IMR-90 (cell line): ENCODE measurements at regions not wholly inside any gene's neighbourhood (a gene's known extent, or its start where the extent isn't known, plus 50 kb on each side); places are given as distances from the start of the nearest gene placed in this dataset.

Experiments
- ATAC-seq: fragments of 200-7000 bp; cut with Tn5 transposase; 2 replicates; pipeline ENCODE4 v1.9.1; 2020; ENCODE audit warnings: low read depth, mild to moderate bottlenecking, moderate library complexity
- BruUV-seq: library from RNA; stranded (reverse); fragments of 400-500 nt; replicated peaks from 2 replicates; lab custom pipeline; 2021; lab: Mats Ljungman, UMichigan
- CTCF ChIA-PET: fragments of 300-600 bp; formaldehyde crosslinking; extraction: SDS; loops from one replicate; lab custom pipeline; 2021; ENCODE audit warnings: antibody characterized with exemption; lab: Yijun Ruan, JAX
- POLR2A ChIA-PET: fragments of 300-600 bp; sonication (Branson Sonifier 250); formaldehyde crosslinking; loops from one replicate; lab custom pipeline; 2022; ENCODE audit warnings: antibody characterized with exemption; ENCODE audit not compliant: unreplicated experiment; lab: Charles Lee
- DNase-seq: peaks from one replicate; pipeline ENCODE4 v3.0.0; 2013
- H2AFZ ChIP-seq: replicated peaks from 2 replicates; pipeline ENCODE3; 2013; ENCODE audit warnings: low read length, mild to moderate bottlenecking; ENCODE audit not compliant: poor library complexity
- H2AK5ac ChIP-seq: 2 replicates; pipeline ENCODE4 v1.6.1; 2013; ENCODE audit warnings: low read depth, low read length, inconsistent platforms
- H2AK9ac ChIP-seq: replicated peaks from 2 replicates; pipeline ENCODE3; 2013; ENCODE audit warnings: mild to moderate bottlenecking, low read depth, low read length, moderate library complexity; ENCODE audit not compliant: poor library complexity
- H2BK120ac ChIP-seq: 2 replicates; pipeline ENCODE4 v1.6.1; 2013; ENCODE audit warnings: low read depth, low read length, inconsistent platforms
- H2BK15ac ChIP-seq: 3 replicates; pipeline ENCODE4 v1.6.1; 2013; ENCODE audit warnings: low read depth, low read length, inconsistent platforms
- H2BK20ac ChIP-seq: 2 replicates; pipeline ENCODE4 v1.6.1; 2013; ENCODE audit warnings: low read depth, mild to moderate bottlenecking, inconsistent platforms, low read length, moderate library complexity
- H2BK5ac ChIP-seq: 2 replicates; pipeline ENCODE4 v1.6.1; 2013; ENCODE audit warnings: mild to moderate bottlenecking, low read depth, low read length, inconsistent platforms; ENCODE audit not compliant: poor library complexity, severe bottlenecking
- H3K14ac ChIP-seq: replicated peaks from 2 replicates; pipeline ENCODE4 v1.6.1; 2013; ENCODE audit warnings: low read depth, low read length, inconsistent platforms
- H3K18ac ChIP-seq: 2 replicates; pipeline ENCODE4 v1.6.1; 2013; ENCODE audit warnings: low read depth, low read length, control low read depth
- H3K23ac ChIP-seq: 2 replicates; pipeline ENCODE4 v1.6.1; 2013; ENCODE audit warnings: low read depth, low read length, inconsistent platforms
- H3K27ac ChIP-seq: 2 replicates; pipeline ENCODE4 v1.5.1; 2013; ENCODE audit warnings: mild to moderate bottlenecking, control low read depth, low read length; ENCODE audit not compliant: insufficient read depth
- H3K27me3 ChIP-seq: 2 replicates; pipeline ENCODE4 v1.6.1; 2013; ENCODE audit warnings: low read length; ENCODE audit not compliant: control insufficient read depth, insufficient read depth
- H3K36me3 ChIP-seq: 2 replicates; pipeline ENCODE4 v1.6.1; 2013; ENCODE audit warnings: low read length, mixed read lengths; ENCODE audit not compliant: control insufficient read depth, insufficient read depth
- H3K4ac ChIP-seq: 2 replicates; pipeline ENCODE4 v1.6.1; 2013; ENCODE audit warnings: low read depth, low read length, inconsistent platforms
- H3K4me1 ChIP-seq: 2 replicates; pipeline ENCODE4 v1.6.1; 2013; ENCODE audit warnings: low read length, mixed read lengths; ENCODE audit not compliant: control insufficient read depth, insufficient read depth
- H3K4me2 ChIP-seq: 2 replicates; pipeline ENCODE4 v1.6.1; 2013; ENCODE audit warnings: low read depth, mild to moderate bottlenecking, control low read depth, low read length, moderate library complexity
- H3K4me3 ChIP-seq: 2 replicates; pipeline ENCODE4 v1.5.1; 2013; ENCODE audit warnings: low read depth, mild to moderate bottlenecking, control low read depth, low read length, moderate library complexity; ENCODE audit not compliant: insufficient read depth
- H3K56ac ChIP-seq: 2 replicates; pipeline ENCODE4 v1.6.1; 2013; ENCODE audit warnings: low read length, inconsistent platforms; ENCODE audit not compliant: insufficient read depth; ENCODE audit errors: extremely low read depth
- H3K79me1 ChIP-seq, 2 experiments: 2 replicates each; pipeline ENCODE4 v1.6.1; 2013; ENCODE audit warnings: low read length in 2 of 2, inconsistent platforms in 1 of 2, low read depth in 1 of 2
- H3K9ac ChIP-seq: 2 replicates; pipeline ENCODE4 v1.6.1; 2013; ENCODE audit warnings: low read depth, low read length, control low read depth
- H3K9me1 ChIP-seq: 2 replicates; pipeline ENCODE4 v1.6.1; 2013; ENCODE audit warnings: low read length, inconsistent platforms; ENCODE audit not compliant: insufficient read depth
- H3K9me3 ChIP-seq: 2 replicates; pipeline ENCODE4 v1.6.1; 2013; ENCODE audit warnings: low read length; ENCODE audit not compliant: control insufficient read depth, insufficient read depth
- H4K20me1 ChIP-seq: 2 replicates; pipeline ENCODE4 v1.6.1; 2013; ENCODE audit warnings: low read length, inconsistent platforms; ENCODE audit not compliant: insufficient read depth
- H4K5ac ChIP-seq: 2 replicates; pipeline ENCODE4 v1.6.1; 2013; ENCODE audit warnings: mild to moderate bottlenecking, low read depth, low read length, control low read depth
- H4K8ac ChIP-seq, 2 experiments: 2 replicates each; pipeline ENCODE4 v1.6.1; 2013; ENCODE audit warnings: low read depth in 2 of 2, low read length in 2 of 2, control low read depth in 1 of 2, inconsistent platforms in 1 of 2
- H4K91ac ChIP-seq: 2 replicates; pipeline ENCODE4 v1.6.1; 2013; ENCODE audit warnings: low read depth, low read length, inconsistent platforms; ENCODE audit not compliant: insufficient read depth
- BHLHE40 ChIP-seq: fragments of 150-350 bp; IDR thresholded peaks from 2 replicates; pipeline ENCODE4 v1.6.1; 2016; ENCODE audit warnings: mild to moderate bottlenecking, low read depth, low read length
- CEBPB ChIP-seq: IDR thresholded peaks from 2 replicates; pipeline ENCODE4 v1.6.1; 2012; ENCODE audit warnings: low read depth, low read length, improper control_type of control experiment
- CHD1 ChIP-seq: IDR thresholded peaks from 2 replicates; pipeline ENCODE4 v1.6.1; 2012; ENCODE audit warnings: low read depth, low read length, improper control_type of control experiment
- CTCF ChIP-seq: conservative IDR thresholded peaks from 2 replicates; pipeline ENCODE4 v1.5.1; 2012; ENCODE audit warnings: mild to moderate bottlenecking, low read depth, low read length, improper control_type of control experiment
- ELK1 ChIP-seq: fragments of 150-350 bp; IDR thresholded peaks from 2 replicates; pipeline ENCODE4 v1.6.1; 2016; ENCODE audit warnings: low read depth, mild to moderate bottlenecking, low read length, moderate library complexity, borderline replicate concordance
- FOS ChIP-seq: fragments of 150-350 bp; IDR thresholded peaks from 2 replicates; pipeline ENCODE4 v1.6.1; 2016; ENCODE audit warnings: low read depth, low read length
- MAFK ChIP-seq: IDR thresholded peaks from 2 replicates; pipeline ENCODE4 v1.6.1; 2012; ENCODE audit warnings: low read depth, low read length, improper control_type of control experiment
- MAZ ChIP-seq: IDR thresholded peaks from 2 replicates; pipeline ENCODE4 v1.6.1; 2012; ENCODE audit warnings: low read depth, mild to moderate bottlenecking, low read length, improper control_type of control experiment, moderate library complexity, borderline replicate concordance
- MXI1 ChIP-seq: IDR thresholded peaks from 2 replicates; pipeline ENCODE4 v1.6.1; 2012; ENCODE audit warnings: low read depth, mild to moderate bottlenecking, low read length, moderate library complexity, borderline replicate concordance
- NFE2L2 ChIP-seq: fragments of 150-350 bp; IDR thresholded peaks from 2 replicates; pipeline ENCODE4 v1.6.1; 2016; ENCODE audit warnings: low read depth, mild to moderate bottlenecking, low read length
- POLR2A ChIP-seq: IDR thresholded peaks from 2 replicates; pipeline ENCODE4 v1.6.1; 2012; ENCODE audit warnings: mild to moderate bottlenecking, low read depth, low read length
- RAD21 ChIP-seq: IDR thresholded peaks from 2 replicates; pipeline ENCODE4 v1.6.1; 2012; ENCODE audit warnings: low read length, improper control_type of control experiment
- RCOR1 ChIP-seq: IDR thresholded peaks from 2 replicates; pipeline ENCODE4 v1.6.1; 2012; ENCODE audit warnings: mild to moderate bottlenecking, low read length, improper control_type of control experiment; ENCODE audit not compliant: insufficient replicate concordance
- RFX5 ChIP-seq: IDR thresholded peaks from 2 replicates; pipeline ENCODE4 v1.8.0; 2012; ENCODE audit warnings: low read depth, mild to moderate bottlenecking, low read length, moderate library complexity
- SMC3 ChIP-seq: fragments of 150-350 bp; IDR thresholded peaks from 2 replicates; pipeline ENCODE4 v1.6.1; 2016; ENCODE audit warnings: low read depth, mild to moderate bottlenecking, antibody characterized with exemption, low read length, moderate library complexity
- USF2 ChIP-seq: fragments of 150-350 bp; IDR thresholded peaks from 2 replicates; pipeline ENCODE4 v1.6.1; 2017; ENCODE audit warnings: mild to moderate bottlenecking, antibody characterized with exemption, low read length, low read depth
- WGBS, 2 experiments: methylation state at CpG; one replicate each; pipeline versions ENCODE4 v1.1.5 to v1.1.7; 2013; ENCODE audit warnings: missing lambda C conversion rate in 2 of 2; ENCODE audit not compliant: insufficient read length in 1 of 2; ENCODE audit errors: extremely low coverage in 2 of 2; 5-methylcytosine and 5-hydroxymethylcytosine counted together
- dilution Hi-C: fragments of 300-500 bp; cut with HindIII; formaldehyde crosslinking; loops from one replicate; pipeline ENCODE4 v1.14.3; 2018; ENCODE audit warnings: low sequenced_read_pairs; ENCODE audit not compliant: unreplicated experiment
- in situ Hi-C: fragments of 300-500 bp; cut with MboI; formaldehyde crosslinking; loops from 3 replicates; pipeline ENCODE4 v1.14.3; 2019; ENCODE audit warnings: low sequenced_read_pairs, inconsistent platforms, mixed read lengths
- intact Hi-C: fragments of 100-400 bp; cut with micrococcal nuclease; formaldehyde crosslinking; loops from 2 replicates; pipeline ENCODE4 v1.10.0; 2022

- Histone ChIP-seq H2BK20ac (no peak overlapping the region), H4K5ac (no peak overlapping the region), H3K18ac (no peak overlapping the region), H3K4me1 (peaks cover 1% of the 10 kb centered on the region; the same call in 1 of the 2 replicates), H3K36me3 (no peaks in the 10 kb centered on the region), H3K9me1 (no peaks in the 10 kb centered on the region), H3K4me2 (no peak overlapping the region), H3K56ac (no peak overlapping the region), H4K20me1 (no peaks in the 10 kb centered on the region), H4K8ac (no peak overlapping the region), H2AK5ac (no peak overlapping the region), H3K23ac (no peak overlapping the region), H3K79me1 (no peaks in the 10 kb centered on the region), H2AFZ (no peak overlapping the region), H3K4me3 (no peak overlapping the region), H2BK15ac (no peak overlapping the region), H2AK9ac (no peak overlapping the region), H2BK5ac (no peak overlapping the region), H3K27ac (no peak overlapping the region), H3K9me3 (no peaks in the 10 kb centered on the region), H3K9ac (no peak overlapping the region), H2BK120ac (no peak overlapping the region), H3K27me3 (no peaks in the 10 kb centered on the region), H4K91ac (no peak overlapping the region), H3K4ac (no peak overlapping the region), H3K14ac (no peak overlapping the region)
- WGBS, 2 experiments, result no CpG with 5 or more reads among the region's 1 CpG
- DNase-seq (no peak), ATAC-seq (no peak)
- no TSS peak for BruUV-seq
- intact Hi-C loops, result no loop called here
- POLR2A ChIA-PET, result no interaction called here
- CTCF ChIA-PET, result interaction anchor here (1.1 kb wide), 1 partner anchor 293 kb away, joined by 4 read pairs; no protein-coding TSS in a partner anchor
- in situ Hi-C loops, result no loop called here
- TF ChIP-seq CEBPB (no peak), BHLHE40 (no peak), MAZ (no peak), RFX5 (no peak), RAD21 (no peak), CHD1 (no peak), ELK1 (no peak), MXI1 (no peak), POLR2A (no peak), RCOR1 (no peak), NFE2L2 (no peak), SMC3 (no peak), FOS (no peak), MAFK (no peak), USF2 (no peak), CTCF (no peak)
- dilution Hi-C loops, result no loop called here
Measured at GRCh38 chr1:192513196-192513595, 62.4 kb upstream of the RGS1 start.
